ENCODE measurements at regions not wholly inside any gene's neighbourhood (a gene's known extent, or its start where the extent isn't known, plus 50 kb on each side); places are given as distances from the start of the nearest gene placed in this dataset.

DNA sequence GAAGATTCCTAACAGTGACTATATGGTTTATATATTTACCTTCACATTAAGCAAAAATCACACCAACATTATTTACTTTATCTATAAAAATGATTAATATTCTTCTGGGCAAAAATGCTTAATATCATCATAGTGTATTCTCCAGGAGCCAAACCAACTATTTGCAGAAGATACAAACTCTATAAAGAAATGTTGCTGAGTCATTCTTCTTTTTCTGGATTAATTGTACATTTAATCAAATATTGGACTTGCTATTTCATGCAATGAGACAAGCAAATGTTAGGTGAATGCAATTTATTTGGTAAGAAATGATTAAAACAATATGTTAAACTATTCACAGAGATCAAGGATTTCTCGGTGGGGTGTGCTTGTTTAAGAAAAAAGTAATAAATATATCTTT, 1075.8 kb downstream of the PCDH9 start:
- TF ChIP-seq EZH2phosphoT487 (IDR thresholded peaks at IDR 0.05; ENCODE audit: borderline replicate concordance) (no peak), CTCF (conservative IDR thresholded peaks at IDR 0.05; ENCODE audit: low read length) (no peak)

Data from Loucy (cell line).